CD4-positive, CD25-positive, alpha-beta regulatory T cell (primary cell): ENCODE measurements at regions not wholly inside any gene's neighbourhood (a gene's known extent, or its start where the extent isn't known, plus 50 kb on each side); places are given as distances from the start of the nearest gene placed in this dataset.

ENCODE experiments used
- ATAC-seq, 2 donors: fragments of 150-1000 bp; cut with Tn5 transposase; one replicate each; pipeline ENCODE4 v1.10.0; 2021; ENCODE audit warnings: low read depth in 2 of 2, moderate number of reproducible peaks in 2 of 2, moderate library complexity in 1 of 2
- DNase-seq, 3 donors: peaks; one replicate each; pipeline versions ENCODE4 v3.0.0 to v3.0.0-alpha.2; 2012 to 2022; ENCODE audit warnings: mixed read lengths in 1 of 3
- H3K27ac ChIP-seq: one replicate; pipeline ENCODE4 v1.7.0; 2013; ENCODE audit warnings: mild to moderate bottlenecking, low read length; ENCODE audit not compliant: insufficient read depth, poor library complexity, severe bottlenecking
- H3K27me3 ChIP-seq: one replicate; pipeline ENCODE4 v1.7.0; 2013; ENCODE audit warnings: low read length; ENCODE audit not compliant: control insufficient read depth, insufficient read depth
- H3K36me3 ChIP-seq: one replicate; pipeline ENCODE4 v1.7.0; 2013; ENCODE audit warnings: mild to moderate bottlenecking, low read length, moderate library complexity; ENCODE audit not compliant: control insufficient read depth, insufficient read depth
- H3K4me1 ChIP-seq: 2 replicates; pipeline ENCODE4 v1.7.0; 2013; ENCODE audit warnings: mild to moderate bottlenecking, low read length; ENCODE audit not compliant: insufficient read depth, control insufficient read depth, poor library complexity, severe bottlenecking
- H3K4me3 ChIP-seq: one replicate; pipeline ENCODE4 v1.7.0; 2013; ENCODE audit warnings: low read depth, mild to moderate bottlenecking, low read length, moderate library complexity
- H3K9me3 ChIP-seq, 2 experiments: 1 replicate in 1 of 2; 2 replicates in 1 of 2; pipeline ENCODE4 v1.7.0; 2013; ENCODE audit warnings: low read length in 2 of 2, mild to moderate bottlenecking in 1 of 2, moderate library complexity in 1 of 2; ENCODE audit not compliant: control insufficient read depth in 2 of 2
- H3K27ac Mint-ChIP-seq, 3 donors: one replicate each; pipeline ENCODE4 v1.8.0; 2020 to 2022; ENCODE audit warnings: mild to moderate bottlenecking in 3 of 3, mixed read lengths in 3 of 3, moderate library complexity in 2 of 3
- H3K27me3 Mint-ChIP-seq: one replicate; pipeline ENCODE4 v1.8.0; 2022; ENCODE audit warnings: mild to moderate bottlenecking, mixed read lengths
- H3K36me3 Mint-ChIP-seq: one replicate; pipeline ENCODE4 v1.8.0; 2020; ENCODE audit warnings: mixed read lengths
- H3K4me1 Mint-ChIP-seq, 4 donors: one replicate each; pipeline ENCODE4 v1.8.0; 2020 to 2022; ENCODE audit warnings: mixed read lengths in 4 of 4, mild to moderate bottlenecking in 1 of 4
- H3K4me3 Mint-ChIP-seq, 4 donors: one replicate each; pipeline ENCODE4 v1.8.0; 2020 to 2022; ENCODE audit warnings: mild to moderate bottlenecking in 4 of 4, mixed read lengths in 4 of 4, moderate library complexity in 3 of 4
- H3K9me3 Mint-ChIP-seq, 7 donors: one replicate each; pipeline ENCODE4 v1.8.0; 2020 to 2022; ENCODE audit warnings: mixed read lengths in 7 of 7, mild to moderate bottlenecking in 3 of 7, moderate library complexity in 2 of 7

DNA sequence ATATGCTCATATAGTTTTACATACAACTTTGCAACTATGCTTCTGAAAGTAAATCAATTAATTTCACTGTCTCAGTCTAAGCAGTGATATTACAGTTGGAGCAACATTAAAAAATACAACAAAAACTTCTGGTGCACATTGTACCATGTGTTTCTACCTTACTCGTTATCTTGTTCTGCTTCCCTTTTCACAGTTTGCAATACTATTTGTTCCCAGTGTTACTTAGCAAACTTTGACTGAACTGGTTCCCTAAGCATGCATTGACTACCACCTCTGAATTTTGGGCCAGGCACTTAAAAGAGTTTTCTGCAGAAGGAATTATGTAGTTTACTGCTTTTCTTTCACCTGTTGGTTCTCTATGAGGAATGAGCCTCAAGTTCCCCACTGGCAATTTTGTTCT, 152.7 kb downstream of the SEC61B start:
- H3K4me1 Mint-ChIP-seq, result peaks cover 0 to 3% (median 0%) of the 10 kb centered on the region in 4 donors
- ATAC-seq (no peak), DNase-seq (no peak)
- Histone ChIP-seq H3K9me3 (no peaks in the 10 kb centered on the region), H3K27me3 (peaks cover 1% of the 10 kb centered on the region), H3K4me3 (no peak overlapping the region), H3K4me1 (no peaks in the 10 kb centered on the region), H3K36me3 (no peaks in the 10 kb centered on the region), H3K27ac (no peak overlapping the region)
- peaks cover 19% of the 10 kb centered on the region for H3K27me3 Mint-ChIP-seq
- no peak overlapping the region for H3K27ac Mint-ChIP-seq
- H3K4me3 Mint-ChIP-seq, result no peak overlapping the region
- H3K36me3 Mint-ChIP-seq, result no peaks in the 10 kb centered on the region
- H3K9me3 Mint-ChIP-seq, result peaks cover 0 to 4% (median 0%) of the 10 kb centered on the region in 7 donors

DNA sequence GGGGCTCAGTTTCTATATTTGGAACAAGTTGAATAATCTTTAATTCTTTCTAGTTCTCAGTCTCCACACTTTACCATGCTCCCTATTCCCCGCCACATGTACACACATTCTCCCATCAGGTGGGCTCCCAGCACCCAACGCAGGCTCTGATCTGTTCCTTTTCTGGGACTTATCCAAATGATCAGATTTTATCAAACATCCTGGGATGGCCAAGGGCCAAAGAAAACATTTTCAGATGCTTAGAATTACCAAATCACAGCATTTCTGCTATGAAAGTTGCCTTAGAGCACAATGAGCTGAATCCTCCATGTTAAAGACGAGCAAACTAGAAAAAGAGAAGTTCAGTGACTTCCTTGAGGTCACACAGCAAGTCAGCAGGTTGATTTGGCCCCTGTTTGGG, 153.4 kb downstream of the SEC61B start:
- H3K27ac ChIP-seq, result no peak overlapping the region

DNA sequence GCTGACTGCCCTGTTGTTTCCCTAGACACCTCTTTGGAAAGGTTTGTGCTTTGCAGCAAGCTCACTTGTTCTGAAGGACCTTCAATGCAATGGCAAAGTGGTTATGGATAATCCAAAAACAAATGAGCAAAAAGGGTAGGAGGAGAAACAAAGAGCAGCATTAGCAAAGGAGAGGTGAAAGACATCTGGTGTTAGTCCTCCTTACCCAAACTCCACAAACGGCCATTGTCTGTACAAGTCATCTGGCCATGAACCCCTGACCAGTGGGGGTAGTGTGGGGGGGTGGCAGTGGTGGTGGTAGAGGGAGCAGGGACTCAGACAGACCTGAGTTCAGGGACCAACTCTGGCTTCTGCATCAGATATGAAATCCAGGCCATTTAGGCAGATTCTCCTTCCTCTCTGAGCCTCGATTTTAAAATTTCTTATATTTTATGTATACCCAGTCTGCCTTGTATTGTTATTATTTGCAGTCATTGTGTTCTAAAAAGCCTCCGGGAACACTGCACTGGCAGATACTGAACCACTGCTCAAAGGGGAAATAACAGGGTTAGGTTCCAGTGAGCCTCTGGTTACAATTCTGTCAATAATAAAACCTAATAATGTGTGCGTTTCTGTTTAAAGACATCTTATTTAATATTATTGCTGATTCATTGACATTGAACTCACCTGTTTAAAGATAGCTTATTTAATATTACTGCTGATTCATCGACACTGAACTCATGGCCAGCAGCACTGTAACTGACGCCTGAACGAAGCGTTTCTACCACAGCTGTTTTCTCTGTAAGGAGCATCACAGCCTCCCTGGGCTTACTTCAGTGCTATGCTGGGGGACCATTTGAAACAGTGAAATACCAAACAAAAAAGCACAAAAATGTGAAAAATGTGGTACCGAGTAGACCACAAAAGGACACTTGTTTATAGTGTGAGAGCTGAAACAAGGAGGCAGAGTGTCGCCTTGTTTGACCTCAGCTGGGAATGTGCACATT, 156.0 kb downstream of the SEC61B start:
- H3K9me3 ChIP-seq, result no peaks in the 10 kb centered on the region
- ATAC-seq (no peak), DNase-seq (no peak)
- Mint-ChIP-seq H3K27ac (no peak overlapping the region), H3K4me3 (no peak overlapping the region), H3K27me3 (peaks cover 14% of the 10 kb centered on the region), H3K36me3 (no peaks in the 10 kb centered on the region), H3K9me3 (peaks cover 0 to 4% (median 0%) of the 10 kb centered on the region in 7 donors), H3K4me1 (no peaks in the 10 kb centered on the region)
- no peaks in the 10 kb centered on the region for H3K27me3 ChIP-seq
- H3K27ac ChIP-seq, result no peak overlapping the region
- no peaks in the 10 kb centered on the region for H3K36me3 ChIP-seq
- H3K4me1 ChIP-seq, result no peaks in the 10 kb centered on the region
- H3K4me3 ChIP-seq, result no peak overlapping the region

More for the DNA sequence above, 153.4 kb downstream of the SEC61B start:
- H3K4me3 ChIP-seq, result no peak overlapping the region
- ATAC-seq (no peak), DNase-seq (no peak)
- Mint-ChIP-seq H3K4me3 (no peak overlapping the region), H3K9me3 (peaks cover 0 to 4% (median 0%) of the 10 kb centered on the region in 7 donors), H3K27ac (no peak overlapping the region), H3K4me1 (no peaks in the 10 kb centered on the region), H3K27me3 (peaks cover 14% of the 10 kb centered on the region), H3K36me3 (no peaks in the 10 kb centered on the region)
- peaks cover 1% of the 10 kb centered on the region for H3K27me3 ChIP-seq
- no peaks in the 10 kb centered on the region for H3K36me3 ChIP-seq
- no peaks in the 10 kb centered on the region for H3K4me1 ChIP-seq
- no peaks in the 10 kb centered on the region for H3K9me3 ChIP-seq

DNA sequence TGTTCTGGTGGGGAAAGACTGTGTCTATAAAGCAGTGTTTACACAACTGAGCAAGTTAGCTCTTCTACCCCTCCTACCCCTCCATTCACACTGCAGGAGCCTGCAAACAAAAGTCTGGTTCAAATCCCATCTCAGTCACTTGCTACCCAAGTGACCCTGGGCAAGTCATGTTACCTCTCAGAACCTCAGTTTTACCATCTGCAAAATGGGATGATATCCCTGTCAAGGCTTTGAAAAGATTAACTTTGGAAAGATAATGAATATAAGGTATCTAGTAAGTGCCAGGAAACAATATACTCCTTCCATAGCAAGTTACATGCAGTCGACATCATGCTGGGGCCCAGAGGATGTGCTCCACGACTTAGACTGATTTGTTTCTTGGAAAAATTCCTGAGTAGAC, 161.5 kb downstream of the SEC61B start:
- no peak overlapping the region for H3K27ac ChIP-seq
- no peak overlapping the region for H3K27ac Mint-ChIP-seq
- H3K4me3 Mint-ChIP-seq, result no peak overlapping the region
- H3K27me3 ChIP-seq, result no peaks in the 10 kb centered on the region
- no peaks in the 10 kb centered on the region for H3K4me1 ChIP-seq
- H3K4me3 ChIP-seq, result no peak overlapping the region
- H3K4me1 Mint-ChIP-seq, result no peaks in the 10 kb centered on the region
- peaks cover 10% of the 10 kb centered on the region for H3K27me3 Mint-ChIP-seq
- H3K36me3 Mint-ChIP-seq, result no peaks in the 10 kb centered on the region
- DNase-seq (no peak), ATAC-seq (no peak)
- H3K9me3 Mint-ChIP-seq, result no peaks in the 10 kb centered on the region
- H3K36me3 ChIP-seq, result no peaks in the 10 kb centered on the region
- H3K9me3 ChIP-seq, result no peaks in the 10 kb centered on the region

DNA sequence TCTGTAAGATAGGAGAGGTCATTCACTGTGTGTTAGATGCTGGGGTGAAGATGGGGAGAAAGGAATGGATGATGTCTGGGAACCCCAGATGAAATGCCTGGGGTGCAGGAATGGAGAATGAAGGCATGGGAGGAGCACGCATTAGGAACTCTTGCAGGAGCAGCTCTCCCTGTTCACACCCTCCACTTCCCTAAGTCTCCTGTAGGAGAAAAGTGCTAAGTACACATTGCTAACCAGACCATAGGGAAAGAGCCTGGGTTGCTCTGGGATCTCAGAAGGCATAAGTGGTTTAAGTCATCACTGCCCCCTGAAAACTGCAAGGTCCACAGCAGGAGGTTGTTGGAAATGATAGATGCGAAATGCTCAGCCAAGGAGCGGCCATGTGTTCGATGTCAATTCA, 163.1 kb downstream of the SEC61B start:
- ATAC-seq (no peak), DNase-seq (no peak)
- H3K27me3 Mint-ChIP-seq, result peaks cover 10% of the 10 kb centered on the region
- Histone ChIP-seq H3K27ac (no peak overlapping the region), H3K4me1 (no peaks in the 10 kb centered on the region), H3K36me3 (no peaks in the 10 kb centered on the region), H3K9me3 (no peaks in the 10 kb centered on the region), H3K27me3 (peaks cover 2% of the 10 kb centered on the region), H3K4me3 (no peak overlapping the region)
- H3K4me3 Mint-ChIP-seq, result no peak overlapping the region
- no peaks in the 10 kb centered on the region for H3K4me1 Mint-ChIP-seq
- H3K9me3 Mint-ChIP-seq, result no peaks in the 10 kb centered on the region
- H3K36me3 Mint-ChIP-seq, result no peaks in the 10 kb centered on the region
- no peak overlapping the region for H3K27ac Mint-ChIP-seq

DNA sequence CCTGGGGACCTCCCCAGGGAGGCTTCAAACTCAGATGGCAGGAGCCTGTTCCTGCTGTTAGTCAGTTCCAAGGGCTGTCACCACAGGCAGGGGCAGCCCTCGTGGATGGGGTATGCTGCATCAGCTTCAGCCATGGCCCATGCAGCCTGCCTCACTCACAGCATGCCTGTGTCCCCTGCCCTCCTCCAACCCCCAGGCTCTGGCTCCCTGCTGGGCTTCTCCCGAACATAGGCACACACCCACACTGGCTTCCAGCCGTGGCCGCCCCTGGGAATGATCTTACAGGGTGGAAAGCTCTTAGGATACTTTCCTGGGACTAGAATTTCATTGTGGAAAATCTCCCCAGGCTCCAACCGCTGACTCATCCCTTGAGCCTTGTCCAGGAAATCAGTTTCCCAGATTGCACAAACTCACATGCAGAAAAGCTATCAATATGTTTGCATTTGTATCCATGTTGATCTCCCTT, 163.8 kb downstream of the SEC61B start:
- ATAC-seq (no peak), DNase-seq (no peak)
- H3K36me3 ChIP-seq, result no peaks in the 10 kb centered on the region
- no peaks in the 10 kb centered on the region for H3K4me1 ChIP-seq
- no peak overlapping the region for H3K4me3 ChIP-seq
- Mint-ChIP-seq H3K27ac (peak overlapping the region in 1 of 3 donors; percentile 29), H3K9me3 (no peaks in the 10 kb centered on the region), H3K36me3 (no peaks in the 10 kb centered on the region), H3K27me3 (peaks cover 10% of the 10 kb centered on the region), H3K4me1 (no peaks in the 10 kb centered on the region), H3K4me3 (no peak overlapping the region)
- no peak overlapping the region for H3K27ac ChIP-seq
- peaks cover 2% of the 10 kb centered on the region for H3K27me3 ChIP-seq
- no peaks in the 10 kb centered on the region for H3K9me3 ChIP-seq

DNA sequence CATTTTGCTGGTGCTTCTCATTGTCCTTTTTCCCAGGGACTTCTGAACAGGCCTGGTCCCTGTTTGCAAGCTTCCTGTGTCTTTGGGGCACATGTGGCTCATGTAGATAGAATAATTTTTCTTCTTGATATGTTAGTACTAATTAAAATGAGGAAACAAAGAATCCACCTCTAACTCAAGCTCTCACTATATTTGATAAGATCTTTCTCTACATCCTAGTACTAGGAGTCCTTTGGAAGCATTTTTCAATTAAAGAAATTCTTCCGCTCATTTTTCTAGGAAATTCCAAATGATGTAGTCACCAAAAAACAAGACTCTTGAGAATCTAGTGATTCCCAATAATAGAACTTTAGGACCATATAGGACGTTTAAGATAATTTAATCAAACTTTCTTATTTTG, 165.3 kb downstream of the SEC61B start:
- Histone ChIP-seq H3K9me3 (no peaks in the 10 kb centered on the region), H3K27ac (no peak overlapping the region), H3K36me3 (no peaks in the 10 kb centered on the region), H3K27me3 (peaks cover 2% of the 10 kb centered on the region), H3K4me3 (no peak overlapping the region), H3K4me1 (no peaks in the 10 kb centered on the region)
- H3K36me3 Mint-ChIP-seq, result no peaks in the 10 kb centered on the region
- H3K27ac Mint-ChIP-seq, result no peak overlapping the region
- H3K4me3 Mint-ChIP-seq, result no peak overlapping the region
- H3K27me3 Mint-ChIP-seq, result peaks cover 6% of the 10 kb centered on the region
- no peaks in the 10 kb centered on the region for H3K9me3 Mint-ChIP-seq
- H3K4me1 Mint-ChIP-seq, result no peaks in the 10 kb centered on the region
- DNase-seq, result no peak
- ATAC-seq, result no peak
